GM21619 (cell line): ENCODE measurements at regions not wholly inside any gene's neighbourhood (a gene's known extent, or its start where the extent isn't known, plus 50 kb on each side); places are given as distances from the start of the nearest gene placed in this dataset.

Source experiments
- ATAC-seq: cut with Tn5 transposase; IDR thresholded peaks from one replicate; pipeline ENCODE4 v1.9.1; 2021; ENCODE audit not compliant: unreplicated experiment

GRCh38 chr1:118253053-118253915, 68.3 kb upstream of the SPAG17 start:
- no peak for ATAC-seq

- ATAC-seq: no peak
Observed at GRCh38 chr1:118252624-118253023, 67.6 kb upstream of the SPAG17 start.

- no peak for ATAC-seq
Observed at GRCh38 chr1:118250232-118250631, 65.2 kb upstream of the SPAG17 start.

- ATAC-seq: no peak
Observed at GRCh38 chr1:118249641-118250040, 64.6 kb upstream of the SPAG17 start.

GRCh38 chr1:118247593-118247992, 62.6 kb upstream of the SPAG17 start:
- ATAC-seq: no peak

GRCh38 chr1:118246646-118247045, 61.6 kb upstream of the SPAG17 start:
- ATAC-seq: no peak

- ATAC-seq: no peak
Observed at GRCh38 chr1:118244194-118244593, 59.2 kb upstream of the SPAG17 start.

GRCh38 chr1:118243269-118243668, 58.2 kb upstream of the SPAG17 start:
- ATAC-seq: no peak
